ENCODE measurements at regions not wholly inside any gene's neighbourhood (a gene's known extent, or its start where the extent isn't known, plus 50 kb on each side); places are given as distances from the start of the nearest gene placed in this dataset.

DNA sequence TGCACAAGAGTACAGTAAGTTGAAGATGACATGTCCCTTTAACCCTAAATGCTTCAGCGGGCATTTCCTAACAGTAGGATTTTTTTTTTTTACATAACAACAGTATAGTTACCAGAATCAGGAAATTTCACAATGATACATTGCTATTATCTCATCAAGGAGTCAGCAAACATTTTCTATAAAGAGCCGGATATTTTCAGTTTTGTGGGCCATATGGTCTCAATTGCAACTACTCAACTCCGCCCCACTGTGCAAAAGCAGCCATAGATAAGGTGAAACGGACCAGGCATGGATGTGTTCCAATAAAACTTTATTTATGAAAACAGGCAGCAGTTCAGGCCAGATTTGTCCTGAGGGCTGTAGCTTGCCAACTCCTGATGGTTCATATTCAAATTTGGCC lies 130.6 kb downstream of the SMAD6 start:
- DNase-seq (ENCODE audit: low read depth) = no peak

DNA sequence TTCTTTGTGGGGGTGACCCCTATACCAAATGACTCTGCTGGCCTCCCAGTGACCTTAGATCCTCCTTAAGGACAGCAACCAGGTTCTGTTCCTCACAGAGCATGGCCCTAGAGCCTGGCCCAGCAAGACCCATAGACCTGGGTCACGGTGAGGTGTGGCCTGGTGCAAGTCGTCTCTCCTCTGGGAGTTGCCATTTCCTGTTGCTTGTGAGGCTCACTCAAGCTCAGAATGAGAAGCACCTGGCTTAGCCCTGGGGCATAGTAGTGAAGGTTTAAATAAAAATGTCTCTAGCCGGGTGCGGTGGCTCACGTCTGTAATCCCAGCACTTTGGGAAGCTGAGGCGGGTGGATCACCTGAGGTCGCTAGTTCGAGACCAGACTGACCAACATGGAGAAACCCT lies 131.3 kb downstream of the SMAD6 start:
- no peak for DNase-seq (ENCODE audit: low read depth)

DNA sequence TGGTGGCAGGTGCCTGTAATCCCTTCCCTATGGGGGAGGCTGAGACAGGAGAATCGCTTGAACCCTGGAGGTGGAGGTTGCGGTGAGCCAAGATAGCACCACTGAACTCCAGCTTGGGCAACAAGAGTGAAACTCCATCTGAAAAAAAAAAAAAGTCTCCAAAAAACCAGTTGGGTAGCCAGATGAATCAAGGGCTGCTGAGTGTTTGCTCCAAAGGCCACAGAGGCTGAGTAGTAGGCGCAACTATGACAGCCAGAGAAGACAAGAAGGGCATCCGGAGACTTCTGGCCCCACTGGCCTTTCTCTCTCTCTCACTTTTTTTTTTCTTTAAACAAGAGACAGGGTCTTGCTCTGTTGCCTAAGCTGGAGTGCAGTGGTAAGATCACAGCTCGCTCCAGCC lies 131.8 kb downstream of the SMAD6 start:
- DNase-seq (ENCODE audit: low read depth) = no peak

DNA sequence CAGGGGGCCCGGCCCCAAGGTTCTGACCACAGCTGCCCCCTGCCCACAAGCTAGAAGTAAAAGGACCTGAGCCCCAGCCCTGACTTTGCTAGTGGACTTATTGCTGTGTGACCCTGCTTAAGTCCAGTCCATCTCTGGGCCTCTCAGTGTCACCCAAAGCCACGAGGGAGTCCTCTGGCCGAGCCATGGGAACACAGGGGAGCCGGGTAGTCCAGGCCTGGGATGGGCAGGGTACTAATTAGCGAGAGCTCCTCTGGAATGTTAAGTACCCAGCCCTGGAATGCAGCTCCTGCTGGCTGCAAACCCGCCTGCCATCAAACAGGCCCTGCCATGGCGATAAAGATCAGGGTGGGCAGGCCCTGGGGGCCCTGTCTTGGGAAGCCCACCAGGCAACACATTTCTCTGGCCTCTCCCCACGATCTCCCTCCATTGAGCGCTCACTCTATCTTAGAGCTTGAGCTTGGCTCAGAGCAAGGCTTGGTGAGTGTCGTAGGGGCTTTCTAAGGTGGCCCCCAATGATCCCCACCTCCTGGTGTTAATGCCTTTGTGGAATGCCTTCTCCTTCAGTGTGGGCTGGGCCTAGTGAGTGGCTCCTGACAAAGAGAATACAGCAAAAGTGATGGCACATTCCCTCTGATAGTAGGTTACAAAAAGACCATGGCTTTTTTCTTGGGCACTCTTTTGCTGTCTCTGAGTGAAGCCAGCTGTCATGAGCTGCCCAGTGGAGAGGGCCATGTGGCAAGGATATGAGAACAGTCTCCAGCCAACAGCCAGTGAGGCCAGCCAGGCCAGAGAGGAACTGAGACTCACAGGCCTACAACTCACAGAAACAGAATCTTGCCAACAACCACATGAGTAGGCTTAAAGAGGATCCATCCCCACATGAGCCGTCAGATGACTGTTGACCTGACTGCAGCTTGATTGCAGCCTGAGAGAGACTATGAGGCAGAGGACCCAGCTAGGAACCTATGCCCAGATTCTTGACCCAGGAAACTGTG lies 133.1 kb downstream of the SMAD6 start:
- DNase-seq (ENCODE audit: low read depth) = no peak

DNA sequence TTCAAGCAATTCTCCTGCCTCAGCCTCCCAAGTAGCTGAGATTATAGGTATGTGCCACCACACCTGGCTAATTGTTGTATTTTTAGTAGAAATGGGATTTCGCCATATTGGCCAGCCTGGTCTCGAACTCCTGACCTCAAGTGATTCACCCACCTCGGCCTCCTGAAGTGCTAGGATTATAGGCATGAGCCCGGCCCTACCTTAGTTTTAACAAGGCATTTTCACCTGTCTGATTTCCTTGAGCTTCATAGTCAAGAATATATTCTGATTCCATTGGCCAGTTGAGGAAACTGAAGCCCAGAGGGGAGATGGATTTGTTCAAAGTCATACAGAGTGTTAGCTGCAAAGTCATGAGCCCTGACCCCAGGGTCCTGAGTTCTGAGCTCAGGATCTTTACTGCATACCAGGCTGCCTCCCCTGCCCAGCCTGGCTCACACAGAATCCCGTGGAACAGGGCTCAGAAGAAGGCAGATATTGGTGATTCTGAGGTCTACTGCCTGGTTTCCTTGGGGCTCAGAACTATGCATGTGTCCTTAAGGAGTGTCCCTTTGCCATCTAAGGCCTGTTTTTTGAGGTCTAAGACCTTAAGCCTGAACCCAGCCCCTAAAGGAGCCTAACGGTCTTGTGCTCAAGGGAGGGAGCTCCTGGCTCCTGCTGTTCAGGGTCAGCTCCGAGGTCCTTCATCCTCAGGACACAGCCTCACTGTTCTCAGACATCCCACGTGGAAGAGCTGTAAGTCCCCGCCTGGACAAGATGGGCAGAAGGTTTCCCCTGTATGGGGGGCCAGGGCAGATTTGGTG lies 134.4 kb downstream of the SMAD6 start:
- DNase-seq (ENCODE audit: low read depth) = no peak

DNA sequence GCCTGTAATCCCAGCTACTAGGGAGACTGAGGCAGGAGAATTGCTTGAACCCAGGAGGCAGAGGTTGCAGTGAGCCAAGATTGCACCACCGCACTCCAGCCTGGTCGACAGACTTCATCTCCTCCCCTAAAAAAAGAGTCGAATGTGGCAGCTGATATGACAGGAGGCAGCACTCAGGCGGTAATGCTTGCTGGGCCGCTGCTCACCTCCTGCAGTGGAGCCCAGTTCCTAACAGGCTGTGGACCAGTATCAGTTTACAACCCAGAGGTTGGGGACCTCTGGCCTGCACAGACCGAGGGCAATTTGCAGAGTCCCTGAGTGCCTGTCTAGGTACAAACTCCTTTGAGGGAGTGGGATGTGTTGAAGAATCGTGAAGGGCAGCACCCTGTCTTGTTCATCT lies 136.2 kb downstream of the SMAD6 start:
- DNase-seq (ENCODE audit: low read depth) = no peak

DNA sequence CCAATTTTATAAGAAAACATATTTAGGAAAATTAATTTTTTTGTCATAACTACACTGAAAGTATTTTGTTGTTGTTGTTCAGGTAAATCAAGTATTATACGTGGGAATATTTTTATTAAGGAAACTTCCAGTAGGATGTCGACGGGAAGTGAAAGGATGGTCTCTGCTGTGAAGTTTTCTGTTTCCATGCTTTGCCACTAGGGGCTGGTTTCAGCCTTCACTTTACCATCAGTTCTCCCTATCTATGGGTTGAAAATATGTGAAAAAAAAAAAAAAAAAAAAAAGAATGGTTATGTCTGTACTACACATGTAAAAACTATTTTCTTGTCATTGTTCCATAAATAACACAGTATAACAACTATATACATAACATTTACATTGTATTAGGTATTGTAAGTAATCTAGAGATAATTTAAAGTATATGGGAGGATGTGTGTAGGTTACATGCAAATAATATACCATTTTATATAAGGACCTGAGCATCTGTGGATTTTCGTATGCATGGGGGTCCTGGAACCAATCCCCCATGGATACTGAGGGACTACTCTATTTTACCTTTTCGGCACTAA lies 136.7 kb downstream of the SMAD6 start:
- no peak for DNase-seq (ENCODE audit: low read depth)

DNA sequence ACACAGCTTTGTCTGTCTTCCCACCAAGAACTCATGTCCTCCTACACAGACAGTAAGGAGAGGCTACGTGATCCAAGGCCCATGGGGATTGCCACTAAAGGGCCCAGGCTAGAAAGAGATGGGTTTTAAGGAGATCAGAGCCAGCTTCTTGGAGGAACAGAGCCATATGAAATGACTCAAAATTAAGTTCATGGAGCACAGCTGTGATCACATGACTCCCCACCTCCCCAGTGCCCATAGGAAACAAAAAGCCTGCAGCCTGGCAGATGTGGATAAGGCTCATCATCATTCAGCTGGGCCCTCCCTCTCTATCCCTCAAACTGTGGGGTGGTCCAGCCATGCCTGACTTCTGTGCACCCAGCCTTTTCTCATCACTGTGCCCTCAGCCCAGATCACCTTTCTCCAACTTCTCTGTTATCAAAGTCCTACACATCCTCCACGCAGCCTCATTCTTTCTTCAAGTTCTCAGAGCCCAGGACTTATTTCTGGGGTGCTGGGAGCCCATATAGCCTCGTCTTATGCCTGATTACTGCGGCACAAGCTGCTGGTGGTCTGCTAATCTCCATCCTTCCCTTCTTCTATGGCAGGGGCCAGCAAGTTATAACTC lies 137.6 kb downstream of the SMAD6 start:
- no peak for DNase-seq (ENCODE audit: low read depth)

DNA sequence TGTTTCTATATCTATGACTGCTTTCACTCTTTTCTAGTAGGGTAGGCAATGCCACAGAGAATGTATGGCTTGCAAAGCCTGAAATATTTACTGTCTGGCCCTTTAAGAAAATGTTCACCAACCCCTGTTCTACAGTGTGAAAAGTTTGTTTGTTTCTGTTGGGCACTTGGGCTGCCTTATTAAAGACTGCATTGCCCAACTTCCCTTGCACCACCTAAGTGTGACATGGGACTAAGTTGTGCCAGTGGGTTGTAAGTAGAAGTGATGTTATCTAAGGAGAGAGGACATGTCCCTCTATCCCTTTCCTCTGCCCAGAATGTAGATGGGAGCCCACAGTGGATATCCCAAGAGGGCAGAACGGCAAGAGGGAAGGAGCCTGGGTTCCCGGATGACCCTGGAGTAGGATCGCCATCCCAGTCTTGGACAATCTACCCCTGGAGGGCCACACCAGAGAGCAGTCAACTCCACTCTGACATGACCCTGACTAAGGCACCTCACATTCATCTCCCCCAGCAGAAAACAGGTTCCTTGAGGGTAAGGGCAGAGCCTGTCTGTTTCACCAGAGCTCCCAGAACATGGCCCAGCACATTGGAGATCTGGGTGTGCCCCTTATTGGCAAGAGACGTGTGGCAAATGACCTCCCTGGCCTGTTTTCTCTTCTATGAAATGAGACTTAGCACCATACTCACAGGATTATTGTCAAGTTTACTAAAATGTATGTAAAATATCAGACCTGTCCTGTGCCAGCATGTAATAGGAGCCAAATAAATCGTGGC lies 138.8 kb downstream of the SMAD6 start:
- no peak for DNase-seq (ENCODE audit: low read depth)

DNA sequence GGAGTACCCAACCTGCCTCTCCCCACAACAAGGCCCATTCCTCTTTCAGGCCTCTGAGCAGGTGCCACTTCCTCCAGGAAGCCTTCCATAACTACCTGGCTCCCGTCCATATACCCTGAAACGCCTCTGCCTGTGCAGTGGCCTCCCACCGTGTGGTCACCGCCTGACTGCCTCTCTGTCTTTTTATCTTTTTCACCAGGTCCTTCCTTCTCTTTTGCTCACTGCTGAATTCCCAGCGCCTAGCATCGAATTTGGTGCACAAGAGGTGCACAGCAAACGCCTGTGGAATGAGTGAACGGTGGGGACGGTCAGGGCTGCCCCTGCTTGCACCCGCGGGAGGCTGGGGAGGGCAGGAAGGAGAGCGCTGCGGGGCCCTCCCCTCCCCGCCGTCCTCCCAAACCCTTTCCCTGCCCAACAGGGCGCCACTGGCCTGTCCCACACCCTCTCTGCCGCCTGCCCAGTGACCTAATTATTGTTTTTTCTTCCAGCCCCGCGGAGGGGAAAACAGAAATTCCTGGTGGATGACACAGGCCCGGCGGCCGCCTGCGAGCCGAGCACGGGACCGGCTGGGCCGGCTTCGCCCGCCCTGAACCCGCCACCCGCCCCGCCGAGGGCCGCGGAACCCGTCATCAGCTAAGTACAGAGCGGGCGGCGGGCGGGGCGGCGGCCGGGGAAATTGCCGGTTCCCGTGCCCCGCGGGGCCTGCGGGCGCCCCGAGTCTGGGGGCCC lies 140.1 kb downstream of the SMAD6 start:
- DNase-seq (ENCODE audit: low read depth) = peak; percentile 41

DNA sequence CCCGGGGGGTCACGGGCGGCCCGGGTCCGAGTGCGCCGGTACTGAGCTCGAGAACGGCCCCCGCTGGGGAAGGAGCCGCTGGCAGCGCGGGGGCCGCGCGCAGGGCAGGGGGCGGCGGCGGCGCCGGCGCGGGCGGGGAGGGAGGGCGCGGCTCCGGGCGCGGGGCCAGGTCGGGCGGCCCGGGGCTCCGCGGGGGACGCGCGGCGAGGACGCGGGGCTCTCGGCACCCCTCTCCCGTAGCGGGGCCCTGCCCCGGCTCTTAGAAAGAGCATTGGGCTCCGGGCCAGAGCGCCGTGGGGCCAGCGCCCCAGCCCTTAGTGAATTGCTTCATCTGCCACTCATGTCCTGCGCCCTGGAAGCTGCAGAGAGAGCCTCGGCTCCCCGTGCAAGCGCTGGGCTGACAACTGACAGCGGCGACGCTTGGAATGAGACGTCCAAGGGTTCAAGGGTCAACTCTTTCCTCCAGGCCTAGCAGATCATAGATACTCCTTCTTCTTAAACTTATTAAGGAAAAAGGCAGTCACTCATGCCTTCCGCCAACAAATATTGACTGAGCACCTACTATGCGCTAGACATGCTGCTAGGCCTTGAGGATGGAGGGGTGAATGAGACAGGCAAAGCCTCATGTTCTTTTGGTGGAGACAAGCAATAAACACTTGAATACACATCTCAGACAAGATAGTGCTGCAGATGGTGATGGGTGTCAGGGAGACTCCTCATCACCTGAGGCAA lies 140.8 kb downstream of the SMAD6 start:
- no peak for DNase-seq (ENCODE audit: low read depth)

DNA sequence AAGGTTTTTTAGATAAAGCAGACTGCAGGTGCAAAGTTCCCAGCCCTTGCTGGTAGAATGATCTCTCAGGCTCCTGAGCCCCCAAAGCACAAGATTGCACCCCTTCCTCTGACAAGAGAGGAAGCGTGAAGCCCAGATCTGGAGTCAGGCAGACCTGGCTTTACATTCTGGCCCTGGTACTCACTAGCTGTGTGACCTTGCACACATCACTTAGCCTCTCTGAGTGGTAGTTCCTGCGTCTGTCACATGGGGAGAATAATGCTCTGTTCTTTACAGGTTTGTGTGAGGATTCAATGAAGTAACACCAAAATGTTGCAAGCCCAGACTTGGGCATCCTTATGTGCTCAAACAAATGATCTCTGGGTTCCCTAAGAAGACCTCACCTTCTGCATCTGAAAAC lies 141.5 kb downstream of the SMAD6 start:
- DNase-seq (ENCODE audit: low read depth) = no peak

DNA sequence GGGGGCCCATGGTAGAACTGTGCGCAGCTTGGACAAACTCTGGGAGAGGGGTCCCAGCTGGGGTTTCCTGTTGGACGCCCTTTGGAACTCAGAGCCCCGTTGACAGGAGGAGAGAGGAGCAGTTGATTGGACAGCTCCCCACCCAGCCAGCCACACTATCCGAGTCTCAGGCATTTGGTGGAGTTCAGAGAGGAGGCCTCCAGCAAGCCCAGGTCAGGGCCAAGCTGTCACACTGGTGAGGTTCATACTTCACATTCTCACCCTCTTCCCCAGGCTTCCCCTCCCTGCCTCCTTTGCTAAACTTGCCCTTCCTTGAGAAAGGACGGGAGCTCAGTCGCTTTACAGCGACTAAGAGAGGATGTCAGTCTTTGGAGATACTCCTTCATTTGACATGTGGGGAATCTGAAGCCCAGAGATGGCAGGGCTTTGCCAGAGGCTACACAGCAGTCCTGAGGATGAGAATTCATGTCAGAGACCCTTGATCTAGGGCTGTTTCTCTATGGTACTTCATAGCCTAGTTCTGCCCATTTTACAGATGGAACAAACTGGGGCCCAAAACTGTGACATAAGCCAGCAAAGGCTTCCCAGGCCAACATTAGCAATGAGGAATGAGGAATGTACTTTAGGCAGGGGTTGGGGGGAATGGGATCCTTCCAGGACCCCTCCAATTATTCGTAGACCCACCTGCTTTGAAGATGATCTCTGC lies 142.2 kb downstream of the SMAD6 start:
- DNase-seq (ENCODE audit: low read depth) = no peak

DNA sequence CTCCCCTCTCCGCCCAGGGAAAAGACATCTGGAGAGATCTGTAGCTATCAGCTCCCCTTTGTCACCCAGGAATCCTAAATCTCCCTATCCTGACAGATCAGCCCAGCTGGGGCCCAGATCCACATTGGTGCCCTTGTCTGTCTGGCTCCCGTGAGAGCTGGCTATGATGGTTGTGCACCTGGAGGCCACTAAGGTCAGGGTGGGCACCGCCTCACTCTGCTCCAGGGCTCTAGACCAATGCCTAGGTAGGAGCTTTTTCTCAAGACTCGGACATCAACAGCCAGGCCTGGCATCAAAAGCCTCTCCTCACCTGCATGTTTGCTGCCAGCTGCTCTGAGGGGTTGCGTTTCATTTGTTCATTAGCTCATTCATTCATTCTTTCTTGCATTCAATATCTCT lies 142.7 kb downstream of the SMAD6 start:
- DNase-seq (ENCODE audit: low read depth) = no peak

DNA sequence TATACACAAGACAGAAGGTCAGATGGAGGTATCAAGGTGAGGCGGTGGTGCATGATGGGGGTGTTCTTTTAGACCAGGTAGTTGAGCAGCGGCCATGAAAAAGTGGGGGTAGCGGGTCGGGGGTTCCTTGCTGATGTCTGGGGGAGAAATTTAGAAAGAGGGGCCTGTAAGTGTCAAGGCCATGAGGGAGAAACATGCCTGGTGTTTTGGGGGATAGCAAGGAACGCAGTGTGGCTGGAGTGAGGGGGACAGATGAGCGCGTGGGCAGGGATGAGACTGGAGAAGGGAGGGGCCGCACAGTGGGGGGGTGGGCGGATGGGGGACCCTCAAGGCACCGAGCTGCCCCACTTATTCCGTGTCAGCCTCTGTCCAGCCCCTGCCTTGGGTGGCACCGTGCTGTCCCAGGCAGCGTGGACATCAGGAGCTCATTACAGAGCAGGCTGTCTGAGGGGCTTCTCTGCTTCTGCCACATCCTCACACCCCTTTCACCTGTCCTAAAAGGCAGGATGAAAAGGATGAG lies 143.3 kb downstream of the SMAD6 start:
- no peak for DNase-seq (ENCODE audit: low read depth)

DNA sequence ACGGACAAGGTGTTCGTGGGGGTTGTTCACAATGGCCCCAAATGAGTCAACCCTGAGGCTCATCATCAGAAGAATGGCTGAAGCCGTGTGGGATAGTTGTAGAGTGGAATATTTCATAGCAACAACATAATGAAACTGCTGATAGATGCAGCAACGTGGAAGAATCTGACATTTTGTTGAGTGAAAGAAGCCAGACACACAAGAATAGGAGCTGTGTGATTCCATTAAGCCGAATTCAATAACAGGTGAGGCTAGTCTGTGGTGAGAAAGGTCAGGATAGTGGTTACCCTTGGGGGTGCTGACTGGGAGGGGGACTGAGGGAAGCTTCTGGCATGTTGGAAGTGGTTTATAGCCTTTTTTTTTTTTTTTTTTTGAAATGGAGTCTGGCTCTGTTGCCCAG lies 144.0 kb downstream of the SMAD6 start:
- no peak for DNase-seq (ENCODE audit: low read depth)

DNA sequence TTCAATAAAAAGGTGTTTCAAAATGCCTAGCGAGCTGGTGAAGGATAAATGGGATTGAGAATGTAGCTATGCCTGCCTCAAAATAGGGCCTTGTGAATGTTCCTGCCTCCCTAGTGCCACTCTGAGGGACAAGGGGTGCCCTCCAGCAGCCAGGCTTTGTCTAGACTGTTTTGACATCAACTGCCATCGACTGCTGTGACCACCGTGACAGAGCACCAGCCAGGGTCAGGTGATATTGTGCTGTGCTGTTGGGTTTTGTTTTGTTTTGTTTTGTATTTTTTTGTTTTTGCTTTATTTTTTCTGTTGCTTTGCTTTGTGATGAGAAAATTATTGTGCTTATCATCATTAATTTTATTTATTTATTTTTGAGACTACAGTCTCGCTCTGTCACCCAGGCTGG lies 144.8 kb downstream of the SMAD6 start:
- no peak for DNase-seq (ENCODE audit: low read depth)

DNA sequence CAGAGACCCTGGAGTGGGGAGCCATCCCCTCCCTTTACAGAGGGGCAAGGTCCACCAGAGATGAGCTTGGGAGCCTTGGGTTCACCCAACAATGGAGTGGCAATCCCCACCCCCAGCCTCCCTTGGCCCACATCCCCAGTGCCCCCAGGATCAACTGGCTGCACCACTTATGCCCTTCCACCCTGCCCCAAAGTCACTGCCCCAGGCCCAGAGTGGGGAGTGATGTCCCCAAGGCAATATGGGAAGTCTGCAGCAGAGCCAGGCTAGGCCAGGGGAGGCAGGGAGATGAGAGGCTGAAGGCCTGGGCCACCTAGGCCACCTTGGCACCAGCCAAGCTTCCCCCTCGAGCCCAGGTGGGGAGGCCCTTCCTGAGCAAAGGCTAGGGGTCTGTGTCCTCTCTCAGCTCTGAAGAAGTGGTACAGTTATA lies 145.5 kb downstream of the SMAD6 start:
- no peak for DNase-seq (ENCODE audit: low read depth)

DNA sequence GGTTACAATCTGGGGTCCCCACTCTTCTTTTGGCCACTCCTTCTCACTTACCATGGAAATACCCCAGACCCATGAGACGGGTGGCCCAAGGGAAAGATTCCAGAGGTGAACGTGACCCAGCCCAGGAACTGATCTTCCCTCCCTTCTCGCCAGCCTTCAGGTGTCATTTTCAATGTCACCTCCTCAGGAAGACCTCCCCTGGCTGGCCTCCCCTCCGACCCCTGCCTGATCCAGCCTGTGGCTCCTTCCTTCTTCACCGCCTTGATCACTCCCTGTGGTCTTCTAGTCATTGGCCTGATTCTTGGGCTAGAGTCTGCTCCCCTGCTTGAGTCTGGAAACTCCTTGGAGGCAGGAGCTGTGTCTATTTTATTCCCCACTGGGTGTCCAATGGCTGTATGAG lies 146.1 kb downstream of the SMAD6 start:
- DNase-seq (ENCODE audit: low read depth) = no peak

Measured in forelimb muscle (tissue), 1 donor.